NCI-H82 (cell line): ENCODE measurements at regions not wholly inside any gene's neighbourhood (a gene's known extent, or its start where the extent isn't known, plus 50 kb on each side); places are given as distances from the start of the nearest gene placed in this dataset.
A peak's percentile ranks its signal among the peaks of the same experiment; 100 is the strongest.

Experiments
- DNase-seq: peaks from one replicate; lab custom pipeline; 2025; lab: John Stamatoyannopoulos, UW

GRCh38 chr20:40390654-40391053 is 298.4 kb downstream of the MAFB start:
- no peak for DNase-seq

- DNase-seq: no peak
Observed at GRCh38 chr20:40370800-40371199, 318.2 kb downstream of the MAFB start.

GRCh38 chr20:40368876-40369275 is 320.2 kb downstream of the MAFB start:
- DNase-seq: no peak

GRCh38 chr20:40361916-40362315 is 327.1 kb downstream of the MAFB start:
- peak; percentile 7 for DNase-seq

GRCh38 chr20:40359131-40359912 is 329.7 kb downstream of the MAFB start:
- DNase-seq: no peak

DNA sequence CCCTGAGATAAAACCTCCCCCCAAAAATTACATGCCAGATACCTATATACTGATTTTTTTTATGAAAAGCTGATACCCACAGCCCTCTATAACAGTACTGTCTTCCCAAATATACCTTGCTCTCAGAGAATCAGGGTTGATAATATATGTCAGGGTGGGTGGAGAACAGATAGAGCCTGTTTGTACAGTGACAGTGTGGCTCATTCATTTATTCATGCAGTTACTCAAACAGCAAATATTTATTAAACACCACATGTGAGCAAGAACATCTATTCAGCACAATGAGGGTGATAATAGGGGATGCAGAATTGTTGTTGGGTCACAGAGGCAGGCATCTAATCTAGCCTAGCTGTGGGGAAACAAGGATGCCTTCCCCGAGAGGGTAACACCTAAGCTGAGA is 334.2 kb downstream of the MAFB start:
- DNase-seq: no peak

GRCh38 chr20:40343390-40343789 is 345.6 kb downstream of the MAFB start:
- no peak for DNase-seq

DNA sequence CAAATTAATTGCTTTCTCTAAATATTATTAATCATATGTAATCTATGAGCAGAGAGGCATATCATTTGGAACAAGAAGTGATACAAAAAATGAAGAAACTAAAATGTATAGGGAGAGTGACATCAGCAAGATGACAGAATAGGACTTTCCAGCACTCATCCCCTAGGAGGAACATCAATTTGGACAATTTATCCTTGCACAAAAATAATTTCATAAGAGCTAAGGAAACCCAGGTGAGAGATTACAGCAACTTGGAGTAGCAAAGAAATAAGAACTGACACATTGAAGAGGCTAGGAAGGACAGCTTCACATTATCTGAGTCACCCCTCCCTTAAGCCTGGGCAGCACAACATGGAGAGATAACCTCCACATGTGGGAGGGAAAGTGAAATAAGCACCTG is 347.5 kb downstream of the MAFB start:
- no peak for DNase-seq

DNA sequence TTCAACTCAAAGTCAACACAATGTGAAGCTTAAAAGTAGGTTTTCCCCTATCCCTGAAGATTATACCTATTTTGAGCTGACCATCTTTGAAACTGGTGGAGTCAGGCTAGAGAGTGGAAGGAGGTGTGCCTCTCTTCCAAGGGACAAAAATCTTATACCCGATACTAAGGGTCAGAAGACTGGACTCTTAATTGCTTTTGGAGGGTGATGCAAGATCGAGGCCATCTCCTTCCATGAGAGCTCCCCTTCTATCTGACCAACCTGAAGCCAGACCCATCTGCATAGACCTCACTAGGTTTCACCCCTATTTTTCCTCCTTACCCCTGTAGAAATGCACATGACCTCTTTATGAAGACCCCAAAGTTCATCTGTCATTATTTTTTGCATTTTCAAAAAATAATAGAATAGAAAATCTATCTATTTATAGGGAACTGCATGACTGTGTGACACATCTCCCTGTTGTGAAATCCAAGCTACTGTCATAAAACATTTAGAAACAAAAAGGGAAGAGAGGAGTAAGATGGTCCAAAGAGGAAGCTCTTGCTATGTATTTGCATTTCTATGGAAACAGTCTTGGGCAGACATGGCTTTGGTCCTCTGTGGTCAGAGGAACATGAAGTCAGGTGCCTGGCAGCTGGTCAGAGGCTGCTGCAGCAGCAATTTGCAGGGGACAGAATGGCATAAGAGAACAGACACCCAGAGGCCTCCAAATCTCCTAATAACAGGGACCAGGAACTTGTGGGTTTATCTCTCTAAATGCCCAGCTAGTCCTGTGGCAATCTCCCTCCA is 349.2 kb downstream of the MAFB start:
- DNase-seq: no peak

DNA sequence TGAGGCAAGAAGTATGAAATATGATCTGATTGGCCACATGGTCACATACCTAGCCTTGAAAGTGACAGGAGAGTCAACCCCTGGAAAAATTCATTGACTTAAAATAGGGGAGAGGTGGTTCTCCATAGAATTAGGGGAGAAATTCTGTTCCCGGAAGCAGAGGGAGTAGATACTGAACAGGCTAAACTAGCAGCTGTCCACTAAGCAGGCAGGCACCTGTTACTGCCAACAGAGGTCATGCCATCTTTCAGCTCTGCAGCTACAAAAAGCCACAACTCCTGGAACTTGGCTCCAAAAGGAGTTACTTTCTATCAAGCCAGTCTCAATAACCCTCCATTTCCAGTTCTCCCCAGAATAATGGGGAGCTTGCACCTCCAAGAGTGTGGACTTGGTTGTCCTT is 352.5 kb downstream of the MAFB start:
- no peak for DNase-seq

GRCh38 chr20:40335901-40336351 is 353.1 kb downstream of the MAFB start:
- DNase-seq: no peak

- DNase-seq: no peak
Observed at GRCh38 chr20:40335437-40335836, 353.6 kb downstream of the MAFB start.

DNA sequence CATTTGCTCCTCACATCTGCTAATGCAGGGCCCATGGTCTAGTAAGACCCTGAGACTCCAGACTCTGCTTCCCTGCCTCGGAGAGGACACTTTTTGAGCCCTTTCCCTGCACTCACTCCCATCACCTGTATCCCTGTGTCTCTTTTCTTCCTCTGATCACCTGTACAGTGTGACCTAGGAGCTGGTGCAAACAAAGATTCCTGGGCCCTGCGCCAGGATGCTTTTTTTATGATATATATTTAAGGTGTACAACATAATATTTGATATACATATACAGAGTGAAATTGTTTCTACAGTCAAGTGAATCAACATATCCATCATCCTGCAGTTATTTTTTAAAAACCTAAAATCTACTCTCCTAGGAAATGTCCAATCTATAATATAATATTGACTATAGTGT is 355.4 kb downstream of the MAFB start:
- DNase-seq: no peak

DNA sequence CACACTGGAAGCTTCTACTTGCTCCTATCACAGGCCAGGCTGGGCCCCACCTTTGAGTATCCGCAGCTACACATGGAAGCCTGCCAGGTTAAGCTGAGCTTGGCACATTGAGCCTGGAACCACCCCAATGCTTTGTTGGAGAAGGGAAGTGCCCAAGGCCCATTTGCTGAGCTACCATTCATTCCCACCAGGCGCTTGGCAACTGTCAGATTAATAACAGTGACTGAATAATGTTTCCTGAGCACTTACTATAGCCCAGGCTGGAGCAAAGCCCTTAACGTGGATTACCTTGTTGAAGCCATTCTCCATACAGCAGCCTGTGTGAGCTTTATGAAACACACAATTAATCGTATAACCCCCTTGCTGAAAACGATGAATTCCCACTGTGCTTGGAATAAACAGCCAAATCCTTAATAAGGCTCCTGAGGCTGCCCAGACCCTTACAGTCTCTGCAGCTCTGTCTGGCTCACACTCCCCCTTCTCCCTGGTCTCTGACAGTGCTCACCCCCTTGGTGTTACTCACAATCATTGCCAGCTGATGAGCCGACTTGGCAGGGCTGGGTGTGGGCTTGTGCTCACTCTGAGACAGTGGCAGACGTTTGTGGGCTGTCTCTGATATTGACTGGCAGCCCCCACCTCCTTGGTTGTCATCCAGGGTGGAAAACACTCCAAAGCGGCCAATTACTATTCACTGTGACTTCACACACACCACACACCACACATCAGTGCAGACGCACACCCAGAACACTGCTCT is 357.1 kb downstream of the MAFB start:
- no peak for DNase-seq

- DNase-seq: peak; percentile 19
Observed at GRCh38 chr20:40331249-40331648, 357.8 kb downstream of the MAFB start.

DNA sequence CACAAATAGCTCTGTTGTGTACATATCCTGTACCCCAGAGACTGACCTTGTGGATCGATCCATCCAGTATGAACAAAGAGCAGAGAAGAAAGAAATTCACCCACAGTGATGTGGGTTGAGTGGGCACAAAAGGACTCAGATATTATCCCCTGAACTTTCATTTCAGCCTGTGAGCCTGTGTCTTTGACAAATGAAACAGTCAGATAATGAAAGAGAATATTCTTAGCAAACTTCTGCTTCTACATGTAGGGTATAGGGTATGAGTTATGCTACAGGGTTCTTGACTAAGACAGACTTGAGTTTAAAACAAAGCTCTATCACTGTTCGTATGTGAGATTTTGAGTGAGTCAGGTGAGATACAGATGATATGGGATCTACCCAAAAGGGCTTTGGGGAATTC is 359.7 kb downstream of the MAFB start:
- no peak for DNase-seq

GRCh38 chr20:40326784-40327183 is 362.3 kb downstream of the MAFB start:
- DNase-seq: no peak

DNA sequence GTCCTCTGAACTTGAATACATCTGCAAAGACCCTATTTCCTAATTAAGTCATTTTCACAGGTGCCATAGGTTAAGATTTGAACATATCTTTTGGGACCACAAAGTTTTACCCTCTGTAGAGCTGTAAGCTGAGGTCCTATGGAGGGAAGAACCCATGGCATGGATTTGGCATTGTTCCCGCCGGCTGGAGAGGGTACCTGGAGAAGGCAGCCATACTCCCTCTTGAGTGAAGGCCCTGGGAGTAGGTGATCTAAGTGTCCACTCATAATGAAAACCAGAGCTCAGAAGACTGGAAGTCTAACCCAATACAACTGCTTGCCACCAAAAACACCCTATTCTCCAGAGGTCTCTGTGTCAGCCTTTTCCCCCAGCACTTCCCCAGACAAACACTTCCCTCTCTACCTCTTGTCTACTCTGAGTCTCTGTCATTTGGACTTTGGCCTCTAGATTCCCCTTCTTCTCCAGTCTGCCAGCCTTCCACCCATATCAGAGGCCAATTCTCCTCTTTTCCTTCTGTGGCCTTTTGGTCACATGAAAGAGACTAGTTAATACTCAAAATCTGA is 363.9 kb downstream of the MAFB start:
- no peak for DNase-seq

DNA sequence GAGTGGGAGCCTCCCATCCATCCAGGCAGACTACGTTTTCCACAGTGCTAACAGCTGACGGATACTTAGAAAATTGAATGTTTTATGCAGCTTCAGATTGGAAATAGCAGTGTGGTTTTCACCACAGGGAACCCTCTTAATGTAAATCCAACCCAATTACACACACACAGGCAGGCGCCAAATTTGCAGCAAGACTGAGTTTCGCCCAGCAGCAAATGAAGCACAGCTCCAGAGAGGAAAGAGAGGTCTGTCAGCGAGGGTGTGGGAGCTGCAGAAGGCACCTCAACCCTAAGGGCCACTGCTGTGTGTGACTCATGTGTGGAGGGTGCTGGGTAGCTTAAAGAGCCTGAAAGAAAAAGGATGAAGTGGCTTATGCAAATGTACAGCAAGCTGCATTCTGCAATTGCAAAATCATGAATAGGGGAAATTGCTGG is 365.7 kb downstream of the MAFB start:
- no peak for DNase-seq

DNA sequence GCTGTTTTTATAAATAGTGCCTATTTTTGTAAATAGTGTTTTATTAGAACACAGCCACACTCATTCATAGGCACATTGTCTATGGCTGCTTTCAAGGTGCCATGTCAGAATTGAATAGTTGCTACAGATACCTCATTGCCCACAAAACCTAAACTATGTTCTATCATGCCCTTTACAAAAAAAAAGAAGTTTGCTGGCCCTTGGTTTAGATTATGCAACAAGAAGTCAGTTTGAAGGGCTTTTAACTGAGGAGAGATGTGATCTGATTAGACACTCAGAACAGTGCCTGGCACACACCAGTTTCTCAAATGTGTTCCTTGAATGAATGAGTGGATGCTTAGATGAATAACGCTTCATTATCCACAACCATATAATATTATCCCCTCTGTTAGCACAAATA is 366.1 kb downstream of the MAFB start:
- DNase-seq: no peak

- DNase-seq: no peak
Observed at GRCh38 chr20:40320517-40321011, 368.5 kb downstream of the MAFB start.
